GM21528 (cell line): ENCODE measurements at regions not wholly inside any gene's neighbourhood (a gene's known extent, or its start where the extent isn't known, plus 50 kb on each side); places are given as distances from the start of the nearest gene placed in this dataset.

ENCODE experiments used
- ATAC-seq: cut with Tn5 transposase; IDR thresholded peaks from one replicate; pipeline ENCODE4 v1.9.1; 2021; ENCODE audit warnings: mild to moderate bottlenecking, moderate library complexity; ENCODE audit not compliant: unreplicated experiment, low FRiP score

GRCh38 chr5:156147944-156148285, 179.0 kb upstream of the SGCD start:
- no peak for ATAC-seq

GRCh38 chr5:156148301-156148700, 178.7 kb upstream of the SGCD start:
- ATAC-seq: no peak

GRCh38 chr5:156149213-156149612, 177.8 kb upstream of the SGCD start:
- no peak for ATAC-seq

- ATAC-seq: no peak
Measured at GRCh38 chr5:156153602-156154001, 173.4 kb upstream of the SGCD start.

GRCh38 chr5:156154757-156155156, 172.2 kb upstream of the SGCD start:
- ATAC-seq: no peak

- ATAC-seq: no peak
Measured at GRCh38 chr5:156155598-156155997, 171.4 kb upstream of the SGCD start.

GRCh38 chr5:156164306-156164705, 162.7 kb upstream of the SGCD start:
- no peak for ATAC-seq

GRCh38 chr5:156169495-156169894, 157.5 kb upstream of the SGCD start:
- no peak for ATAC-seq

- ATAC-seq: no peak
Measured at GRCh38 chr5:156170351-156170961, 156.5 kb upstream of the SGCD start.

GRCh38 chr5:156174225-156174624, 152.7 kb upstream of the SGCD start:
- ATAC-seq: no peak

- no peak for ATAC-seq
Measured at GRCh38 chr5:156178117-156178516, 148.8 kb upstream of the SGCD start.

- ATAC-seq: no peak
Measured at GRCh38 chr5:156181656-156182055, 145.3 kb upstream of the SGCD start.

- no peak for ATAC-seq
Measured at GRCh38 chr5:156182174-156182967, 144.6 kb upstream of the SGCD start.

- ATAC-seq: no peak
Measured at GRCh38 chr5:156186760-156187159, 140.2 kb upstream of the SGCD start.

GRCh38 chr5:156188016-156188415, 138.9 kb upstream of the SGCD start:
- ATAC-seq: no peak

GRCh38 chr5:156189628-156190027, 137.3 kb upstream of the SGCD start:
- no peak for ATAC-seq

- ATAC-seq: no peak
Measured at GRCh38 chr5:156191547-156191946, 135.4 kb upstream of the SGCD start.

GRCh38 chr5:156197042-156197635, 129.8 kb upstream of the SGCD start:
- no peak for ATAC-seq

GRCh38 chr5:156199045-156199444, 127.9 kb upstream of the SGCD start:
- no peak for ATAC-seq

- no peak for ATAC-seq
Measured at GRCh38 chr5:156200938-156201787, 125.8 kb upstream of the SGCD start.

GRCh38 chr5:156201788-156202403, 125.1 kb upstream of the SGCD start:
- no peak for ATAC-seq
